Transverse colon (tissue), 4 donors: ENCODE measurements at regions not wholly inside any gene's neighbourhood (a gene's known extent, or its start where the extent isn't known, plus 50 kb on each side); places are given as distances from the start of the nearest gene placed in this dataset.
"Not testable (repeated sequence)": the region's sequence is repeated elsewhere in the genome, so short reads cannot be mapped to it uniquely, and the experiment has no call there.

Experiments used
- DNase-seq: peaks from one replicate; pipeline ENCODE4 v3.0.0-alpha.2; 2019
- H3K27ac ChIP-seq, 4 donors: fragments of 200-600 bp; sonication (generic); 2 replicates each; pipeline ENCODE4 v1.5.1; 2016 to 2018; ENCODE audit warnings: inconsistent platforms in 4 of 4
- H3K27me3 ChIP-seq: fragments of 200-600 bp; sonication (generic); 2 replicates; pipeline ENCODE4 v1.5.1; 2017; ENCODE audit warnings: inconsistent platforms
- H3K36me3 ChIP-seq, 4 donors: fragments of 200-600 bp; sonication (generic); 2 replicates each; pipeline ENCODE4 v1.5.1; 2017 to 2019; ENCODE audit warnings: inconsistent platforms in 4 of 4
- H3K4me1 ChIP-seq, 4 donors: fragments of 200-600 bp; sonication (generic); 2 replicates each; pipeline ENCODE4 v1.5.1; 2017 to 2020; ENCODE audit warnings: inconsistent platforms in 4 of 4
- H3K4me3 ChIP-seq, 4 donors: fragments of 200-600 bp; sonication (generic); 1 replicate in 1 of 4; 2 replicates in 3 of 4; pipeline versions ENCODE4 v1.5.1 to v1.6.1; 2017 to 2019; ENCODE audit warnings: inconsistent platforms in 4 of 4
- H3K9me3 ChIP-seq, 2 donors: fragments of 200-600 bp; sonication (generic); 2 replicates each; pipeline ENCODE4 v1.5.1; 2017 to 2019; ENCODE audit warnings: inconsistent platforms in 2 of 2
- EP300 ChIP-seq: sonication (generic); formaldehyde crosslinking; IDR thresholded peaks from one replicate; pipeline ENCODE4 v1.6.1; 2017; ENCODE audit warnings: antibody characterized with exemption, low read depth
- POLR2A ChIP-seq: fragments of 450-650 bp; IDR thresholded peaks from one replicate; pipeline ENCODE4 v1.6.1; 2016; ENCODE audit warnings: antibody characterized with exemption, mild to moderate bottlenecking, moderate library complexity
- POLR2AphosphoS5 ChIP-seq, 3 donors: sonication (generic); formaldehyde crosslinking; IDR thresholded peaks; one replicate each; pipeline ENCODE4 v1.6.1; 2016; ENCODE audit warnings: antibody characterized with exemption in 3 of 3
- WGBS, 2 donors: methylation state at CpG; one replicate each; pipeline ENCODE4 v1.1.5; 2018; ENCODE audit warnings: low coverage in 1 of 2; 5-methylcytosine and 5-hydroxymethylcytosine counted together
- in situ Hi-C, 4 donors: fragments of 200-750 bp; cut with MboI; loops; one replicate each; pipeline versions ENCODE4 v1.15.0 to v1.15.1; 2017; ENCODE audit warnings: low sequenced_read_pairs in 3 of 4, low pct_ligation_motif_present in 1 of 4, low pct_unique_long_range_greater_than_20kb in 1 of 4
- intact Hi-C: fragments of 100-400 bp; cut with DNase I; formaldehyde crosslinking; loops from one replicate; pipeline ENCODE4 v1.15.1; 2023; ENCODE audit warnings: low total_unique reads
- TF ChIP-seq, protein P1 (sequence below), 5 experiments: fragments of 200-600 bp in 3 of 5; fragments of 450-650 bp in 2 of 5; sonication (generic) in 3 of 5; IDR thresholded peaks; 1 replicate in 2 of 5; 2 replicates in 3 of 5; pipeline ENCODE4 v1.5.1; 2016 to 2017; ENCODE audit warnings: antibody characterized with exemption in 5 of 5, inconsistent platforms in 3 of 5, mild to moderate bottlenecking in 2 of 5, moderate library complexity in 1 of 5

DNA sequence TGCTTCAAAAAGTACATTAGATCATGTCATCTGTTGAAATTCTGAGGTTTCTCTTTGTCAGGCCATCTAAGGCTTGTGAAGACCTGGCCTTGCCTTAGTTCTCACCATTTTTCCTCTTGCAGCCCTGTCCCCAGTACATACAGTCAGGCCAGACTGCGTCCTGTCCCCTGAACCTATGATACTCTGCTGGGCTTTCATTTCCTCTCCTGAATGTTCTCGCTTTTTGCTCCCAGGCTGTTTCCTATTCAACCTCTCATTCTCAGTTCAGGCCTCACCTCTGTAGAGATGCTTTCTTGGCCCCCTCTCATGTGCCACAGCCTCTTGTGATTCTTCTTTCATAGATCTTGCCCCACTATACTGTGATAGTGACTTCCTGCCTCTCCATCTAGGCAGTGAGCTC, 648.8 kb upstream of the KCNMB2 start:
- Histone ChIP-seq H3K9me3 (no peaks in the 10 kb centered on the region), H3K27me3 (no peaks in the 10 kb centered on the region), H3K4me3 (no peak overlapping the region), H3K27ac (no peak overlapping the region), H3K4me1 (no peaks in the 10 kb centered on the region), H3K36me3 (no peaks in the 10 kb centered on the region)
- TF ChIP-seq EP300 (no peak), POLR2A (no peak)
- TF ChIP-seq, protein P1, sequence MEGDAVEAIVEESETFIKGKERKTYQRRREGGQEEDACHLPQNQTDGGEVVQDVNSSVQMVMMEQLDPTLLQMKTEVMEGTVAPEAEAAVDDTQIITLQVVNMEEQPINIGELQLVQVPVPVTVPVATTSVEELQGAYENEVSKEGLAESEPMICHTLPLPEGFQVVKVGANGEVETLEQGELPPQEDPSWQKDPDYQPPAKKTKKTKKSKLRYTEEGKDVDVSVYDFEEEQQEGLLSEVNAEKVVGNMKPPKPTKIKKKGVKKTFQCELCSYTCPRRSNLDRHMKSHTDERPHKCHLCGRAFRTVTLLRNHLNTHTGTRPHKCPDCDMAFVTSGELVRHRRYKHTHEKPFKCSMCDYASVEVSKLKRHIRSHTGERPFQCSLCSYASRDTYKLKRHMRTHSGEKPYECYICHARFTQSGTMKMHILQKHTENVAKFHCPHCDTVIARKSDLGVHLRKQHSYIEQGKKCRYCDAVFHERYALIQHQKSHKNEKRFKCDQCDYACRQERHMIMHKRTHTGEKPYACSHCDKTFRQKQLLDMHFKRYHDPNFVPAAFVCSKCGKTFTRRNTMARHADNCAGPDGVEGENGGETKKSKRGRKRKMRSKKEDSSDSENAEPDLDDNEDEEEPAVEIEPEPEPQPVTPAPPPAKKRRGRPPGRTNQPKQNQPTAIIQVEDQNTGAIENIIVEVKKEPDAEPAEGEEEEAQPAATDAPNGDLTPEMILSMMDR (IDR thresholded peaks at IDR 0.05): no peak
- in situ Hi-C loops: no loop called here
- intact Hi-C loops: no loop called here
- no peak for DNase-seq
- 89 to 100% methylated on average over 2 of the region's 2 CpGs for WGBS, 2 donors

DNA sequence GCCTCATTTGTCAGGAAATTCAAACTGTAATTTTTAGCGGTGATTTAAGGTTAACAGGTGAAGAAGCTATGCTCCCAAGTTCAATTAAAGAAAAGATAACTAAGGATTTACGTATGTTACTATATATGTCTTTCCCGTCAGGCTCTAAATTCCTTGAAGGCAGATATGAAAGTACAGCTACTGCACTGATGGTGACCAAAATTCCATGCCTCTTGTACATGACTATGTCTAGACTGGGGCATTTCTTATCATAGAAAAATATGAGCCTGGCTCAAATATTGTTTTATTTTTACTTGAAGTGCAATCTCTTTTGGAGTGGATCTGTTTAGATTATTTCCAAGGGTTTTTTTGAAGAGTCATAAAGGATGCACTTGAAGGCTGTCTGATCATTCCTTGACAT, 647.1 kb upstream of the KCNMB2 start:
- intact Hi-C loops (no loop called here), in situ Hi-C loops (no loop called here)
- no peaks in the 10 kb centered on the region for H3K27me3 ChIP-seq
- H3K27ac ChIP-seq: no peak overlapping the region
- no peaks in the 10 kb centered on the region for H3K9me3 ChIP-seq
- no peaks in the 10 kb centered on the region for H3K4me1 ChIP-seq
- no peak overlapping the region for H3K4me3 ChIP-seq
- 88 to 89% methylated on average over 3 of the region's 3 CpGs for WGBS, 2 donors
- H3K36me3 ChIP-seq: no peaks in the 10 kb centered on the region
- DNase-seq: no peak
- TF ChIP-seq, protein P1 (IDR thresholded peaks at IDR 0.05): no peak
- TF ChIP-seq EP300 (no peak), POLR2AphosphoS5 (IDR thresholded peaks at IDR 0.05) (no peak), POLR2A (no peak)

DNA sequence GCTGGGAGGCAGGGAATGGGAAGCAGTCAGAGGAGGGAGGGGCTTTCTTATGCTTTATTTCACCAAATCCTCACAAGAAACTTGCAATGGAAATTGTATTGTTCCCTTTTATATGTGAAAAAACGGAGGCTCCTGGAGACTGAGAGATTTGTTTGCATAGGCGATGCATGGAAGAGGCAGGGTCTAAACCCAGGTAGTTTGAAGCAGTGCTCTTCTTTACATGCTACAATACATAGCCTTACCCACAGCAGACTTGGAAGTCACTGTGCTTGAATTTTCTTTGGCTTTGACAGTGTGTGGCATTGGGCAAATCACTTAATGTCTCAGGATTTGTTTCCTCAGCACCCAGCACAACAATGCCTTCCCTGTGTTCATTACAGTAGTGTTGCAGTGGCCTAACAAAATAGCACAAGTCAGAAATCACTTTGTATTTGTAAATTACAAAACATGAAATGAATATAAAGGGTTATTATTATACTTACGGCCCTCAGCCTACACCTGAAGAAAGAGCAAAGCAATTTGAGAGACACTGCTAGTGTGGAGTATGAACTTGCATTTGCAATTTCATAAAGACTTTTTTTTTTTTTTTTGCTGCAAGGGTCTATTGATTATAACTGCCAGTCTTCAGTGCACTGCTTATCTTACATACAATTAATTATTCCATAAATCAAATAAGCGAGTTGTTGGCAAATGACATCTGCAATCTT, 646.4 kb upstream of the KCNMB2 start:
- intact Hi-C loops: no loop called here
- 95% methylated on average over 4 of the region's 4 CpGs for WGBS, 2 donors
- TF ChIP-seq POLR2A (no peak), EP300 (no peak), POLR2AphosphoS5 (IDR thresholded peaks at IDR 0.05) (no peak)
- TF ChIP-seq, protein P1 (IDR thresholded peaks at IDR 0.05): no peak
- in situ Hi-C loops: no loop called here
- Histone ChIP-seq H3K4me1 (no peaks in the 10 kb centered on the region), H3K36me3 (no peaks in the 10 kb centered on the region), H3K27ac (no peak overlapping the region), H3K9me3 (no peaks in the 10 kb centered on the region), H3K4me3 (no peak overlapping the region), H3K27me3 (no peaks in the 10 kb centered on the region)
- DNase-seq: no peak

DNA sequence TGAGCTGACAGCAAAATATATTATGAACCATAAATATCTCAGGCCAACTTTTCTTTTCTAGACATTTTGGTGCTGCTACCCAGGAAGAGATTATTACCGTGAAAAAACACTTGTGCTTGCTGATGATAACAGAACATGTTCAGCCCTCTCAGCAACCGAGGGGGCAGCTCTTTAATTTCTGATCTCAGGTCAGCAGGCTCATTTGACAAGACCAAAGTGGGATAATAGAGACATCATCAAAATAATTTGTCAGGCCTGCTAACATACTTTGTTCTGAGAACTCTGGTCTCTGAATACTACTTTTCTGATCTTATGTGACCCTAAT, 645.9 kb upstream of the KCNMB2 start:
- DNase-seq: no peak
- TF ChIP-seq POLR2AphosphoS5 (IDR thresholded peaks at IDR 0.05) (no peak), EP300 (no peak)
- Histone ChIP-seq H3K27me3 (no peaks in the 10 kb centered on the region), H3K4me1 (no peaks in the 10 kb centered on the region), H3K4me3 (no peak overlapping the region), H3K9me3 (no peaks in the 10 kb centered on the region), H3K36me3 (no peaks in the 10 kb centered on the region), H3K27ac (no peak overlapping the region)
- intact Hi-C loops: no loop called here
- in situ Hi-C loops: no loop called here
- 74 to 86% methylated on average over 2 of the region's 2 CpGs for WGBS, 2 donors

DNA sequence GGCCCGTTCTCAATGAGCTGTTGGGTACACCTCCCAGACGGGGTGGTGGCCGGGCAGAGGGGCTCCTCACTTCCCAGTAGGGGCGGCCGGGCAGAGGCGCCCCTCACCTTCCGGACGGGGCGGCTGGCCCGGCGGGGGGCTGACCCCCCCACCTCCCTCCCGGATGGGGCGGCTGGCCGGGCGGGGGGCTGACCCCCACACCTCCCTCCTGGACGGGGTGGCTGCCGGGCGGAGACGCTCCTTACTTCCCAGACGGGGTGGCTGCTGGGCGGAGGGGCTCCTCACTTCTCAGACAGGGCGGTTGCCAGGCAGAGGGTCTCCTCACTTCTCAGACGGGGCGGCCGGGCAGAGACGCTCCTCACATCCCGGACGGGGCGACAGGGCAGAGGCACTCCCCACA, 644.7 kb upstream of the KCNMB2 start:
- H3K36me3 ChIP-seq, H3K27me3 ChIP-seq, H3K4me3 ChIP-seq, H3K27ac ChIP-seq, H3K4me1 ChIP-seq, H3K9me3 ChIP-seq, DNase-seq, in situ Hi-C loops, intact Hi-C loops: not testable (repeated sequence)
- 98% methylated on average over 4 of the region's 29 CpGs; no CpG with 5 or more reads in 1 of the 2 donors for WGBS, 2 donors
